CD14-positive monocyte (primary cell): ENCODE measurements at regions not wholly inside any gene's neighbourhood (a gene's known extent, or its start where the extent isn't known, plus 50 kb on each side); places are given as distances from the start of the nearest gene placed in this dataset.

Source experiments
- DNase-seq, 3 donors: peaks; one replicate each; pipeline ENCODE4 v3.0.0-alpha.2; 2011 to 2022
- H2AFZ ChIP-seq: 2 replicates; pipeline ENCODE4 v1.6.0; 2012; ENCODE audit warnings: mild to moderate bottlenecking, low read depth, low read length, inconsistent platforms; ENCODE audit not compliant: insufficient read depth, poor library complexity, severe bottlenecking
- H3K27ac ChIP-seq, 2 donors: 1 replicate in 1 of 2; 2 replicates in 1 of 2; pipeline ENCODE4 v1.5.1; 2012 to 2013; ENCODE audit warnings: low read length in 2 of 2, control low read depth in 1 of 2, inconsistent platforms in 1 of 2, low read depth in 1 of 2, mild to moderate bottlenecking in 1 of 2
- H3K27me3 ChIP-seq, 2 donors: one replicate each; pipeline versions ENCODE4 v1.6.0 to v1.6.1; 2011 to 2013; ENCODE audit warnings: low read length in 2 of 2; ENCODE audit not compliant: control insufficient read depth in 2 of 2, insufficient read depth in 2 of 2
- H3K36me3 ChIP-seq, 2 donors: replicated peaks in 1 of 2; 1 replicate in 1 of 2; 2 replicates in 1 of 2; pipeline versions ENCODE4 v1.5.1 to v1.6.1; 2012 to 2013; ENCODE audit warnings: low read length in 2 of 2, control low read depth in 1 of 2, inconsistent platforms in 1 of 2, mild to moderate bottlenecking in 1 of 2; ENCODE audit not compliant: insufficient read depth in 2 of 2, control insufficient read depth in 1 of 2
- H3K4me1 ChIP-seq, 2 donors: 1 replicate in 1 of 2; 2 replicates in 1 of 2; pipeline versions ENCODE4 v1.5.1 to v1.6.1; 2012 to 2013; ENCODE audit warnings: low read length in 2 of 2, control low read depth in 1 of 2, inconsistent platforms in 1 of 2, mild to moderate bottlenecking in 1 of 2, moderate library complexity in 1 of 2; ENCODE audit not compliant: insufficient read depth in 2 of 2, control insufficient read depth in 1 of 2
- H3K4me2 ChIP-seq: replicated peaks from 2 replicates; pipeline ENCODE3; 2012; ENCODE audit warnings: low read length, moderate library complexity, mild to moderate bottlenecking; ENCODE audit not compliant: poor library complexity, severe bottlenecking; ENCODE audit errors: extremely low read depth
- H3K4me3 ChIP-seq, 3 experiments: fragments of 200-600 bp in 1 of 3; sonication (generic) in 1 of 3; replicated peaks in 1 of 3; 1 replicate in 2 of 3; 2 replicates in 1 of 3; pipeline ENCODE4 v1.5.1; 2011 to 2013; ENCODE audit warnings: low read length in 3 of 3, mild to moderate bottlenecking in 3 of 3, control low read depth in 2 of 3, low read depth in 2 of 3, inconsistent platforms in 1 of 3, moderate library complexity in 1 of 3
- H3K79me2 ChIP-seq: 2 replicates; pipeline ENCODE4 v1.6.0; 2012; ENCODE audit warnings: mild to moderate bottlenecking, control low read depth, inconsistent platforms, low read length, moderate library complexity; ENCODE audit not compliant: insufficient read depth
- H3K9ac ChIP-seq: 2 replicates; pipeline ENCODE4 v1.6.0; 2017; ENCODE audit warnings: low read length, mild to moderate bottlenecking; ENCODE audit not compliant: insufficient read depth, poor library complexity, severe bottlenecking
- H3K9me3 ChIP-seq, 2 donors: replicated peaks in 1 of 2; 1 replicate in 1 of 2; 2 replicates in 1 of 2; pipeline versions ENCODE4 v1.5.1 to v1.6.1; 2012 to 2013; ENCODE audit warnings: low read length in 2 of 2, control low read depth in 1 of 2; ENCODE audit not compliant: control insufficient read depth in 1 of 2, insufficient read depth in 1 of 2
- H4K20me1 ChIP-seq: 2 replicates; pipeline ENCODE4 v1.6.0; 2012; ENCODE audit warnings: mild to moderate bottlenecking, low read length, control low read depth, moderate library complexity; ENCODE audit not compliant: insufficient read depth
- H3K27ac Mint-ChIP-seq, 7 donors: one replicate each; pipeline ENCODE4 v1.8.0; 2020; ENCODE audit warnings: mild to moderate bottlenecking in 7 of 7, mixed read lengths in 7 of 7, moderate library complexity in 6 of 7, inconsistent platforms in 2 of 7
- H3K27me3 Mint-ChIP-seq, 3 donors: one replicate each; pipeline ENCODE4 v1.8.0; 2021 to 2022; ENCODE audit warnings: low read depth in 3 of 3, mild to moderate bottlenecking in 3 of 3, mixed read lengths in 3 of 3, moderate library complexity in 3 of 3, inconsistent platforms in 1 of 3
- H3K36me3 Mint-ChIP-seq, 2 donors: one replicate each; pipeline ENCODE4 v1.8.0; 2020; ENCODE audit warnings: mixed read lengths in 2 of 2, inconsistent platforms in 1 of 2, mild to moderate bottlenecking in 1 of 2
- H3K4me1 Mint-ChIP-seq: one replicate; pipeline ENCODE4 v1.8.0; 2020; ENCODE audit warnings: mild to moderate bottlenecking, mixed read lengths
- H3K4me3 Mint-ChIP-seq, 2 donors: one replicate each; pipeline ENCODE4 v1.8.0; 2020; ENCODE audit warnings: mild to moderate bottlenecking in 2 of 2, mixed read lengths in 2 of 2, moderate library complexity in 1 of 2
- H3K9me3 Mint-ChIP-seq, 7 donors: one replicate each; pipeline ENCODE4 v1.8.0; 2020 to 2022; ENCODE audit warnings: mixed read lengths in 7 of 7, mild to moderate bottlenecking in 6 of 7, moderate library complexity in 6 of 7, inconsistent platforms in 2 of 7
- WGBS: methylation state at CpG from one replicate; pipeline ENCODE4 v1.1.5; 2013; ENCODE audit warnings: missing lambda C conversion rate; ENCODE audit not compliant: insufficient coverage; 5-methylcytosine and 5-hydroxymethylcytosine counted together
- intact Hi-C, 2 donors: fragments of 100-400 bp; cut with micrococcal nuclease; formaldehyde crosslinking; loops; one replicate each; pipeline versions ENCODE4 v1.15.0 to v1.15.1; 2023
- TF ChIP-seq, protein P1 (sequence below): fragments of 200-600 bp; IDR thresholded peaks from one replicate; pipeline ENCODE4 v1.8.0; 2022; ENCODE audit warnings: antibody characterized with exemption, mild to moderate bottlenecking

DNA sequence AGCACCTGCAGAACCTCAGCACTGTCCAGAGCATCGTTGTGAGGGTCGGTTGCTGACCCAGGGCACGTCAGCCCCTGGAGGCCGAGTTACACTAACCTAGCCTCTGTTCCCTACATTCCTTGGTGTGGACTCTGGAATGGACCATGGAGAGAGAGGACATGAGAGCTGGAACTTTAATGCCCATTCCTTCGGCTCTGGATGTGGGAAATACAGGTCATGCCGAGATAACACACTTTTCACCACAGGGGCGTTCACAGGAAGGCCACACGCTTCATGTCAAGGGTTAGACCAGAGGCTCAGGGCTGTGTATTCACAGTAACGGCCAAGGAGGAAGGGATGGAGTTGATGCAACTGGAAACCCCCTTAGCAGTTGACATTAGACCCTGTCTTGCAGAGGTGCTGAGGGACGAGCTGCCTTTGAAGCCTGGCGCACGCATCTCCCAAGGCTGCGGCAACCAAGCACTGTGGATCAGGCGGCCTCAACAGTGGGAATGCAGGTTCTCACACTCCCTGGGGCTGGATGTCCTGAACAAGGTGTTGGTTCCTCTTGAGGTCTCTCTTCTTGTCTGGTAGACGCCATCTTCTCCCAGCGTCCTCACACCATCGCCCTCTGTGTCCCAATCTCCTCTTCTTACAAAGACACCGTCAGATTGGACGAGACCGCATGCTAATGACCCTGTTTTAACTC, 245.2 kb downstream of the KLF6 start:
- Histone ChIP-seq H3K36me3 (no peaks in the 10 kb centered on the region), H3K79me2 (no peaks in the 10 kb centered on the region), H3K4me2 (no peak overlapping the region), H3K4me3 (no peak overlapping the region), H3K27me3 (no peaks in the 10 kb centered on the region), H4K20me1 (no peaks in the 10 kb centered on the region), H3K27ac (no peak overlapping the region), H3K4me1 (no peaks in the 10 kb centered on the region), H3K9me3 (no peaks in the 10 kb centered on the region), H2AFZ (no peak overlapping the region), H3K9ac (no peak overlapping the region)
- H3K36me3 Mint-ChIP-seq = no peaks in the 10 kb centered on the region
- peaks cover 0 to 4% (median 1%) of the 10 kb centered on the region in 3 donors for H3K27me3 Mint-ChIP-seq
- TF ChIP-seq, protein P1, sequence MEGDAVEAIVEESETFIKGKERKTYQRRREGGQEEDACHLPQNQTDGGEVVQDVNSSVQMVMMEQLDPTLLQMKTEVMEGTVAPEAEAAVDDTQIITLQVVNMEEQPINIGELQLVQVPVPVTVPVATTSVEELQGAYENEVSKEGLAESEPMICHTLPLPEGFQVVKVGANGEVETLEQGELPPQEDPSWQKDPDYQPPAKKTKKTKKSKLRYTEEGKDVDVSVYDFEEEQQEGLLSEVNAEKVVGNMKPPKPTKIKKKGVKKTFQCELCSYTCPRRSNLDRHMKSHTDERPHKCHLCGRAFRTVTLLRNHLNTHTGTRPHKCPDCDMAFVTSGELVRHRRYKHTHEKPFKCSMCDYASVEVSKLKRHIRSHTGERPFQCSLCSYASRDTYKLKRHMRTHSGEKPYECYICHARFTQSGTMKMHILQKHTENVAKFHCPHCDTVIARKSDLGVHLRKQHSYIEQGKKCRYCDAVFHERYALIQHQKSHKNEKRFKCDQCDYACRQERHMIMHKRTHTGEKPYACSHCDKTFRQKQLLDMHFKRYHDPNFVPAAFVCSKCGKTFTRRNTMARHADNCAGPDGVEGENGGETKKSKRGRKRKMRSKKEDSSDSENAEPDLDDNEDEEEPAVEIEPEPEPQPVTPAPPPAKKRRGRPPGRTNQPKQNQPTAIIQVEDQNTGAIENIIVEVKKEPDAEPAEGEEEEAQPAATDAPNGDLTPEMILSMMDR = no peak
- no peak for DNase-seq
- 98% methylated on average over 12 of the region's 20 CpGs for WGBS
- H3K4me3 Mint-ChIP-seq = no peak overlapping the region
- intact Hi-C loops = no loop called here
- no peaks in the 10 kb centered on the region for H3K9me3 Mint-ChIP-seq
- no peak overlapping the region for H3K27ac Mint-ChIP-seq
- no peaks in the 10 kb centered on the region for H3K4me1 Mint-ChIP-seq

DNA sequence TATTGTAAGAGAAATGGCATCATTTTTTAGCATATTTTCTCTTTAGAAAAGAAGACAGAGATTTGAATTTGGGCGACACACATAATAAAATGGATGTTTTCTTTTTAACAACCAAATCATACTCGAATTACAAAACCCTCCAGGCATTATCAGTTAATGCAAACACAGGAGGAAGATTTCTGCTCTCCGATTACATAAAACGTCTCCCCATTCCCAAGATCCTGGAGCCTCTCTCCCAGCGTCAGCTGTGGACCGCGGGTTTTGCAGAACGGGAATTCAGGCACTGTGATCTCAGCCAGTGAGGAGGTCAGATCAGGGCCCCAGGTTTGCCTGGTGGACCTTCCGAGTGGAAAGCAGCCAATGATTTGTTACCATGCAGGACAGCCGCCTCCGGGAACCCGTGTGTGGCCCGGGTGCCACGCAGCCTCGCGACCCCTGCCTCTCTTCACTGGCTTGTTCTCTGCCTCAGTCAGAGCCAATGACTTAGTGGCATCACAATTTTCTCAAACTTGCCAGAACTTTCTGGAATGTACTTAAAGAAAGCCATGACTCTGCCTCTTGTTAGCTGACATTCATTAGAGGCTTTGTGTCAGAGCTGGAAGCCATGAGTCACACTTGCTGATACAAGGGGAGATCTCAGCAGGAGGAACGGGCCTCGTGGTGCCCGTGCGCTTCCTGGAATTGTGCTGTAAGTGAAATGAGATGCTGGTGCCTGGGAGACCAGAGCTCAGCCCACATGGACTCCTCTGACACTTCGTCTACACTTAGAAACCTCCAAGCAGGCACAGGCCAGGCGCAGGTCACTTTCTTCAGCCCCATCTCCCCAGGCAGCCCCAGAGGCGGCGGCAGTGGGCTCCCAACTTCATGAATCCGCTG, 246.1 kb downstream of the KLF6 start:
- H3K27me3 ChIP-seq = no peaks in the 10 kb centered on the region
- no peak overlapping the region for H2AFZ ChIP-seq
- no peak overlapping the region for H3K4me3 ChIP-seq
- no peaks in the 10 kb centered on the region for H3K4me1 ChIP-seq
- H3K27ac Mint-ChIP-seq = no peak overlapping the region
- H3K9ac ChIP-seq = no peak overlapping the region
- H3K9me3 ChIP-seq = no peaks in the 10 kb centered on the region
- no peaks in the 10 kb centered on the region for H3K36me3 Mint-ChIP-seq
- no peak overlapping the region for H3K4me2 ChIP-seq
- H3K36me3 ChIP-seq = no peaks in the 10 kb centered on the region
- no peaks in the 10 kb centered on the region for H3K4me1 Mint-ChIP-seq
- H3K27ac ChIP-seq = no peak overlapping the region
- no peak overlapping the region for H3K4me3 Mint-ChIP-seq
- TF ChIP-seq, protein P1 = no peak
- H4K20me1 ChIP-seq = no peaks in the 10 kb centered on the region
- no peaks in the 10 kb centered on the region for H3K79me2 ChIP-seq
- intact Hi-C loops = no loop called here
- no peaks in the 10 kb centered on the region for H3K9me3 Mint-ChIP-seq
- H3K27me3 Mint-ChIP-seq = peaks cover 0 to 4% (median 3%) of the 10 kb centered on the region in 3 donors
- no peak for DNase-seq
- 96% methylated on average over 20 of the region's 25 CpGs for WGBS
